ENCODE measurements at regions not wholly inside any gene's neighbourhood (a gene's known extent, or its start where the extent isn't known, plus 50 kb on each side); places are given as distances from the start of the nearest gene placed in this dataset.
"Not testable (repeated sequence)": the region's sequence is repeated elsewhere in the genome, so short reads cannot be mapped to it uniquely, and the experiment has no call there.

DNA sequence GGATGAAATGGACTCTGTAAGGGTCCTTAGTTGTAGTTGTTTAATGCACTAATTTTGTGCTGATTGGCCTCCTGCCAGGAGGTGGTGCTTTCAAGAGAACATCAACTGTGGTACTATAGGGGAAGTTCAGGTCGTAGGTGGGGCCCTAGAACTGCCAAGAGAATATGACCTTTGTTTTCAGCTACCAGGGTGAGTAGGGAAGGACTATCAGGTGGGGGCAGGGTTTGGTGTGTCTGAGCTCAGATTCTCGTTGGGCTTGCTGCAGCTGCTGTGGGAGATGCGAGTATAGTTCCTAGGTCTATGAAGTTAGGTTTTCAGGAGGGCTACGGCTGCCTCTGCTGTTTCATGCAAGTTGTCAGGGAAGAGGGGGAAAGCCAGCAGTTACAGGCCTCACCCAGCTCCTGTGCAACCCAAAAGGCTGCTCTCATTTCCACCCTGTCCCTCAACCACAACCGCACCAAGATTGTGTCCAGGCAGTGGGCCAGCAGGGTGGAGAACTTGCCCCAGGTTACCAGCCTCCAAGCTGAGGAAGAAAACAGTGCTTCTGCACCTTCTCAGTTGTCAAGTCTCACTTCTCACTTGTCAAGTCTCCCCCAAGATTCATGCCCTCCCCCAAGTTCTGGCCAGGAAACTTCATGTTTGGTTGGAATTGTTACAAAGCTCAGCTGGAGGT is 626.5 kb upstream of the MAP3K7 start:
- H3K27me3 Mint-ChIP-seq (ENCODE audit: unreplicated experiment), result no peaks in the 10 kb centered on the region
- no peaks in the 10 kb centered on the region for H3K4me1 Mint-ChIP-seq (ENCODE audit: low read depth, unreplicated experiment)
- DNase-seq, result no peak
- no peak for TF ChIP-seq CTCF (IDR thresholded peaks at IDR 0.05; ENCODE audit: partially characterized antibody, unreplicated experiment)
- H3K4me3 Mint-ChIP-seq (ENCODE audit: unreplicated experiment), result no peak overlapping the region
- peaks cover 4% of the 10 kb centered on the region for H3K9me3 Mint-ChIP-seq (ENCODE audit: unreplicated experiment)
- H3K36me3 Mint-ChIP-seq (ENCODE audit: unreplicated experiment), result peaks cover 14% of the 10 kb centered on the region
- H3K27ac Mint-ChIP-seq (ENCODE audit: unreplicated experiment), result no peak overlapping the region

- Mint-ChIP-seq H3K27ac (ENCODE audit: unreplicated experiment) (no peak overlapping the region), H3K27me3 (ENCODE audit: unreplicated experiment) (no peaks in the 10 kb centered on the region), H3K4me3 (ENCODE audit: unreplicated experiment) (no peak overlapping the region), H3K36me3 (ENCODE audit: unreplicated experiment) (no peaks in the 10 kb centered on the region), H3K4me1 (ENCODE audit: low read depth, unreplicated experiment) (no peaks in the 10 kb centered on the region), H3K9me3 (ENCODE audit: unreplicated experiment) (no peaks in the 10 kb centered on the region)
- DNase-seq, result no peak
- no peak for TF ChIP-seq CTCF (IDR thresholded peaks at IDR 0.05; ENCODE audit: partially characterized antibody, unreplicated experiment)
Measured at GRCh38 chr6:91198588-91199255, 611.9 kb upstream of the MAP3K7 start.

DNA sequence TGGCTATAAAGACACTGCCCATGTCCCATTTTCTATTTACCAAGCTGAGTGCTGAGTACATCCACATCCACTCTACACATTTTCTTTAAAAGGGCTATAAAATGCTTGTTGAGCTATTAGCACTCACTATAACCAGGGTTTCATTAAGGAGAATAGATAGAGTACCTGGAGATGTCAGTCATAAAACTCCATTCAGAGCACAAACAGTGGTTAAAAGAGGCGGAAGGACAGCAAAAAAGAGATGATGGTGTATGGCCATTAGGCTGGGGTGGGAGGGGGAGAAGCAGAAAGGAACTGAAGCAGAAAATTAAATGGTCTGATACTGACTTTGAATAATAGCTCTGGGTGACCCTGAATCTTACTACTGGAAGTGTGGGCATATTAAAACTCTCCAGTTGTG is 609.9 kb upstream of the MAP3K7 start:
- H3K27ac Mint-ChIP-seq (ENCODE audit: unreplicated experiment), result no peak overlapping the region

GRCh38 chr6:91193446-91193845 is 606.6 kb upstream of the MAP3K7 start:
- H3K27ac Mint-ChIP-seq (ENCODE audit: unreplicated experiment), result no peak overlapping the region
- no peaks in the 10 kb centered on the region for H3K4me1 Mint-ChIP-seq (ENCODE audit: low read depth, unreplicated experiment)
- TF ChIP-seq CTCF (IDR thresholded peaks at IDR 0.05; ENCODE audit: partially characterized antibody, unreplicated experiment), result no peak
- peaks cover 6% of the 10 kb centered on the region for H3K36me3 Mint-ChIP-seq (ENCODE audit: unreplicated experiment)
- no peaks in the 10 kb centered on the region for H3K9me3 Mint-ChIP-seq (ENCODE audit: unreplicated experiment)
- no peaks in the 10 kb centered on the region for H3K27me3 Mint-ChIP-seq (ENCODE audit: unreplicated experiment)
- H3K4me3 Mint-ChIP-seq (ENCODE audit: unreplicated experiment), result no peak overlapping the region
- DNase-seq, result no peak

More for the DNA sequence above, 609.9 kb upstream of the MAP3K7 start:
- H3K27me3 Mint-ChIP-seq (ENCODE audit: unreplicated experiment), result no peaks in the 10 kb centered on the region
- TF ChIP-seq CTCF (IDR thresholded peaks at IDR 0.05; ENCODE audit: partially characterized antibody, unreplicated experiment), result no peak
- no peaks in the 10 kb centered on the region for H3K36me3 Mint-ChIP-seq (ENCODE audit: unreplicated experiment)
- no peaks in the 10 kb centered on the region for H3K4me1 Mint-ChIP-seq (ENCODE audit: low read depth, unreplicated experiment)
- no peaks in the 10 kb centered on the region for H3K9me3 Mint-ChIP-seq (ENCODE audit: unreplicated experiment)
- no peak overlapping the region for H3K4me3 Mint-ChIP-seq (ENCODE audit: unreplicated experiment)
- DNase-seq, result no peak

DNA sequence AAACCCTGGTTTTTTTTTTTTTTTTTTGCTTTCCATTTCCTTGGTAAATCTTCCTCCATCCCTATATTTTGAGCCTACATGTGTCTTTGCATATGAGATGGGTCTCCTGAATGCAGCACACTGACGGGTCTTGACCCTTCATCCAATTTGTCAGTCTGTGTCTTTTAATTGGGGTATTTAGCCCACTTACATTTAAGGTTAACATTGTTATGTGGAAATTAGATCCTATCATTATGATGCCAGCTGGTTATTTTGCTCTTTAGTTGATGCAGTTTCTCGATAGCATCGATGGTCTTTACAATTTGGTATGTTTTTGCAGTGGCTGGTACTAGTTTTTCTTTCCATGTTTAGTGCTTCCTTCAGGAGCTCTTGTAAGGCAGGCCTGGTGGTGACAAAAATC is 603.2 kb upstream of the MAP3K7 start:
- not testable (repeated sequence) for H3K4me3 Mint-ChIP-seq (ENCODE audit: unreplicated experiment); DNase-seq; H3K27me3 Mint-ChIP-seq (ENCODE audit: unreplicated experiment); H3K4me1 Mint-ChIP-seq (ENCODE audit: low read depth, unreplicated experiment); H3K27ac Mint-ChIP-seq (ENCODE audit: unreplicated experiment); H3K36me3 Mint-ChIP-seq (ENCODE audit: unreplicated experiment); H3K9me3 Mint-ChIP-seq (ENCODE audit: unreplicated experiment)

All from glutamatergic neuron (in vitro differentiated cells).